ENCODE measurements at regions not wholly inside any gene's neighbourhood (a gene's known extent, or its start where the extent isn't known, plus 50 kb on each side); places are given as distances from the start of the nearest gene placed in this dataset.

DNA sequence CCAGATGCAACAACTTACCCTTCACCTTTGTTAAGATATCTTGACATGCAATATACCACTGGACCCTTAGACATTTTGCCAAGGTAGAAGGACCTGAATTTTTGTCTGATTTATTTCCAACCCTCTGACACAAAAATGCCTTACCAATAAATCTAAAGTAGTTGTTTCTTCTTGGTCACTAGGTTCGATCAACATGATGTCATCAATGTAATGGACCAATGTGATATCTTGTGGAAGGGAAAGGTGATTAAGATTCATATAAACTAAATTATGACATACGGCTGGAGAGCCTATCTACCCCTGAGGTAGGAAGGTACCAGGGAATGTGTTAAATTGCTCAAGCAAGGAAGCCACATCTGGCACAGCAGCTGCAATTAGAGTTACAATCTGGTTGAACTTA, 67.7 kb upstream of the SERPINE2 start:
- WGBS, 2 donors (ENCODE audit: low coverage in 1 of 2) = 91 to 92% methylated on average over 2 of the region's 2 CpGs

GRCh38 chr2:224104668-224105386, 65.7 kb upstream of the SERPINE2 start:
- H3K27ac ChIP-seq = no peak overlapping the region
- H3K36me3 ChIP-seq = no peaks in the 10 kb centered on the region
- in situ Hi-C loops (cut with MboI; ENCODE audit: low pct_ligation_motif_present in 1 of 4, low pct_unique_long_range_greater_than_20kb in 1 of 4, low sequenced_read_pairs in 3 of 4) = no loop called here
- no peak overlapping the region for H3K4me3 ChIP-seq
- H3K4me1 ChIP-seq = no peaks in the 10 kb centered on the region
- H3K9me3 ChIP-seq = no peaks in the 10 kb centered on the region
- H3K27me3 ChIP-seq = no peaks in the 10 kb centered on the region
- WGBS, 2 donors (ENCODE audit: low coverage in 1 of 2) = 81% methylated on average over 1 of the region's 1 CpG; no CpG with 5 or more reads in 1 of the 2 donors
- intact Hi-C loops (cut with DNase I; ENCODE audit: low total_unique reads) = no loop called here
- no peak for TF ChIP-seq EP300 (IDR thresholded peaks at IDR 0.05; ENCODE audit: low read depth)
- TF ChIP-seq POLR2AphosphoS5 (IDR thresholded peaks at IDR 0.05) = no peak
- TF ChIP-seq CTCF (IDR thresholded peaks at IDR 0.05) = no peak
- no peak for TF ChIP-seq POLR2A (IDR thresholded peaks at IDR 0.05)
- DNase-seq = no peak

More for the DNA sequence above, 67.7 kb upstream of the SERPINE2 start:
- no peak for DNase-seq
- no peaks in the 10 kb centered on the region for H3K9me3 ChIP-seq
- no peak overlapping the region for H3K27ac ChIP-seq
- no peaks in the 10 kb centered on the region for H3K36me3 ChIP-seq
- intact Hi-C loops (cut with DNase I; ENCODE audit: low total_unique reads) (no loop called here), in situ Hi-C loops (cut with MboI; ENCODE audit: low pct_ligation_motif_present in 1 of 4, low pct_unique_long_range_greater_than_20kb in 1 of 4, low sequenced_read_pairs in 3 of 4) (no loop called here)
- H3K4me3 ChIP-seq = no peak overlapping the region
- H3K4me1 ChIP-seq = no peaks in the 10 kb centered on the region
- TF ChIP-seq POLR2AphosphoS5 (IDR thresholded peaks at IDR 0.05) (no peak), POLR2A (IDR thresholded peaks at IDR 0.05) (no peak), CTCF (IDR thresholded peaks at IDR 0.05) (no peak), EP300 (IDR thresholded peaks at IDR 0.05; ENCODE audit: low read depth) (no peak)
- no peaks in the 10 kb centered on the region for H3K27me3 ChIP-seq

DNA sequence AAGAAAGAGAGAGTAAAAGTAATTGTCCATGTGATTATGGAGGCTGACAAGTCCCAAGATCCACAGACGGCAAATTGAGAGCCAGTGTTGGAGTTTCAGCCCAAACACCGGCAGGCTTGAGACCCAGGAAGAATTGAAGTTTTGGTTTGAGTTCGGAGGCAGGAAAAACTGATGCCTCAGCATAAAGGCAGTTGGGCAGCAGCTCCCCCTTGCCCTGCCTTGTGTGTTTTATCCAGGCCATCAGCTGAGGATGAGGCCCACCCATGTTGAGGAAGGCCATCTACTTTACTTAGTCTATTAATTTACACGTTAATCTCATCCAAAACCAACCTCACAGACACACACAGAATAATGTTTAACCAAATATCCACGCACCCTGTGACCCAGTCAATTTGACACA, 64.6 kb upstream of the SERPINE2 start:
- Histone ChIP-seq H3K4me3 (no peak overlapping the region), H3K36me3 (no peaks in the 10 kb centered on the region), H3K27ac (no peak overlapping the region), H3K27me3 (no peaks in the 10 kb centered on the region), H3K9me3 (no peaks in the 10 kb centered on the region), H3K4me1 (no peaks in the 10 kb centered on the region)
- DNase-seq = no peak
- intact Hi-C loops (cut with DNase I; ENCODE audit: low total_unique reads) = no loop called here
- in situ Hi-C loops (cut with MboI; ENCODE audit: low pct_ligation_motif_present in 1 of 4, low pct_unique_long_range_greater_than_20kb in 1 of 4, low sequenced_read_pairs in 3 of 4) = no loop called here
- WGBS, 2 donors (ENCODE audit: low coverage in 1 of 2) = 50 to 67% methylated on average over 3 to 5 of the region's 5 CpGs
- no peak for TF ChIP-seq EP300 (IDR thresholded peaks at IDR 0.05; ENCODE audit: low read depth)
- TF ChIP-seq POLR2AphosphoS5 (IDR thresholded peaks at IDR 0.05) = no peak
- TF ChIP-seq CTCF (IDR thresholded peaks at IDR 0.05) = no peak
- no peak for TF ChIP-seq POLR2A (IDR thresholded peaks at IDR 0.05)

DNA sequence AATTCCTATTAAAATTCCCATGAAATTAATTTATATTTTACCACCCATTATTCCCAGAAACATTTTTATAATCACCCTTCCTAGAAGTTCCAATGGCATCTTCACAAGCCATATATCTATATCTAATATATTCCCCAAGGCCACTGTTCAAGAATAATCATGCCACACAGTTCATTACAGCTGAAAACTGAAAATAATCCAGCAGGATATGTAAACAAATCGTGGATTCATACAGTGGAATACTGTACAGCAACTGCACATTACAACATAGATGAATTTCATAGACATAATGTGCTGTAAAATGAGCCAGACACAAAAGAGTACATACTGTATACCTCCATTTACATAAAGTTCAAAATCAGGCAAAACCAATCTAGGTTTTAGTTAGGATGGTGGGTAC, 63.9 kb upstream of the SERPINE2 start:
- in situ Hi-C loops (cut with MboI; ENCODE audit: low pct_ligation_motif_present in 1 of 4, low pct_unique_long_range_greater_than_20kb in 1 of 4, low sequenced_read_pairs in 3 of 4) (no loop called here), intact Hi-C loops (cut with DNase I; ENCODE audit: low total_unique reads) (no loop called here)
- TF ChIP-seq CTCF (IDR thresholded peaks at IDR 0.05) (no peak), POLR2A (IDR thresholded peaks at IDR 0.05) (no peak), EP300 (IDR thresholded peaks at IDR 0.05; ENCODE audit: low read depth) (no peak), POLR2AphosphoS5 (IDR thresholded peaks at IDR 0.05) (no peak)
- Histone ChIP-seq H3K36me3 (no peaks in the 10 kb centered on the region), H3K27me3 (no peaks in the 10 kb centered on the region), H3K4me3 (no peak overlapping the region), H3K4me1 (no peaks in the 10 kb centered on the region), H3K27ac (no peak overlapping the region), H3K9me3 (no peaks in the 10 kb centered on the region)
- WGBS, 2 donors (ENCODE audit: low coverage in 1 of 2) = 35 to 60% methylated on average over 1 of the region's 1 CpG
- no peak for DNase-seq

All from transverse colon (tissue), 4 donors.